GM19099 (cell line): ENCODE measurements at regions not wholly inside any gene's neighbourhood (a gene's known extent, or its start where the extent isn't known, plus 50 kb on each side); places are given as distances from the start of the nearest gene placed in this dataset.

Experiments
- POLR2A ChIP-seq: IDR thresholded peaks from 3 replicates; pipeline ENCODE4 v1.6.1; 2011; ENCODE audit warnings: low read depth; ENCODE audit not compliant: insufficient read length; ENCODE audit errors: extremely low read depth

- no peak for TF ChIP-seq POLR2A
These were observed 94.0 kb upstream of the ZMIZ1 start for GRCh38 chr10:78974617-78975317.

GRCh38 chr10:78975926-78976325, 92.8 kb upstream of the ZMIZ1 start:
- TF ChIP-seq POLR2A = no peak

GRCh38 chr10:78976825-78977755, 91.7 kb upstream of the ZMIZ1 start:
- TF ChIP-seq POLR2A = no peak

GRCh38 chr10:78979938-78980337, 88.8 kb upstream of the ZMIZ1 start:
- TF ChIP-seq POLR2A = no peak

GRCh38 chr10:78980354-78980753, 88.4 kb upstream of the ZMIZ1 start:
- TF ChIP-seq POLR2A = no peak

GRCh38 chr10:78980815-78981214, 88.0 kb upstream of the ZMIZ1 start:
- no peak for TF ChIP-seq POLR2A

- TF ChIP-seq POLR2A = no peak
These were observed 87.4 kb upstream of the ZMIZ1 start for GRCh38 chr10:78981257-78981969.

- TF ChIP-seq POLR2A = no peak
These were observed 86.8 kb upstream of the ZMIZ1 start for GRCh38 chr10:78981970-78982281.

- no peak for TF ChIP-seq POLR2A
These were observed 86.0 kb upstream of the ZMIZ1 start for GRCh38 chr10:78982726-78983125.

- no peak for TF ChIP-seq POLR2A
These were observed 85.2 kb upstream of the ZMIZ1 start for GRCh38 chr10:78983608-78984007.

GRCh38 chr10:78985973-78986818, 82.6 kb upstream of the ZMIZ1 start:
- no peak for TF ChIP-seq POLR2A

GRCh38 chr10:78991187-78991586, 77.6 kb upstream of the ZMIZ1 start:
- TF ChIP-seq POLR2A = no peak

GRCh38 chr10:78992333-78992732, 76.4 kb upstream of the ZMIZ1 start:
- TF ChIP-seq POLR2A = no peak

- TF ChIP-seq POLR2A = no peak
These were observed 75.4 kb upstream of the ZMIZ1 start for GRCh38 chr10:78993261-78993945.
